ENCODE measurements at regions not wholly inside any gene's neighbourhood (a gene's known extent, or its start where the extent isn't known, plus 50 kb on each side); places are given as distances from the start of the nearest gene placed in this dataset.

DNA sequence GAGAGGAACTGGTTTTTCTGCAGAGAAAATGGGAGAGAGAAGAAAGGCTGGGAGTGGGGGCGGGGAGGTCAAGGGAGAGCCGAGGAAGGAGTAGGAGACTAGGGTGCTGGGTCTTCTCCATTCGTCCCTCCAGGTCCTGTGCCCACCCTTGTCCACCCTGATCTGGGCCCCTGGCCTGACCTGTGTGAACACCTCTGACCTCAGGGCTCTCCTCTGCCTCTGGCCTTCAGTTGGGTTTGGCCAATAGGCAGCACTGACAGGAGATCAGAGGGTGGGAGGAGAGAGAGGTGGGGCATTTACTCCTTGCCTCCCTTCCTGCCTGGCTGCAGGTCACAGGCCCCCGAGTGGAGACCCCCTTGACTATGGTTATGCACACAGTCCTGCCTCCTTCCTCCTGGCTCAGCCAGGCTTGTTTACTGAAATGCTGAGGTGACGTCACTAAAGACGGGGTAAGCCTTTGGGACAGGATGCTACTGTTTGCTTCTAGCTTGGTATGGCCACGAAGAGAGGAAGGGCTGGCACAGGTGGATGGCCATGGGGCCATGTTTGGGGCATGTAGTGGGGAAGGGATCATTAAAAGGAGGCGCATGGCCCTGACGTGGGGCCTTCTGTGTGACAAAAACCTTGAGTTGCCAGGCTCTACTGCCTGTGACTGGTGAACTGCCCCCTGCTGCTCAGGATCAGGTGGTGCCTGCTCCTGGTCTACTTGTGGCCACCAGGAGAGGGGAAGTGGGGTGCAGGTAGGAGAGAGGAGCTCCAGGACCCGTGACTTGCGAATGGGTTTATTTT lies 248.7 kb upstream of the CSF3R start:
- BruUV-seq (replicated peaks), result no TSS peak
- CTCF ChIA-PET, result no interaction called here
- peaks cover 92% of the 10 kb centered on the region for H3K27me3 Mint-ChIP-seq (ENCODE audit: unreplicated experiment)
- no peak overlapping the region for H3K27ac Mint-ChIP-seq (ENCODE audit: unreplicated experiment)
- TF ChIP-seq CTCF (IDR thresholded peaks at IDR 0.05; ENCODE audit: unreplicated experiment), result no peak
- H3K36me3 Mint-ChIP-seq (ENCODE audit: insufficient read depth, unreplicated experiment), result no peaks in the 10 kb centered on the region
- H3K4me1 Mint-ChIP-seq (ENCODE audit: low read depth, unreplicated experiment), result no peaks in the 10 kb centered on the region
- no peak overlapping the region for H3K4me3 Mint-ChIP-seq (ENCODE audit: low read depth, unreplicated experiment)
- no peak for DNase-seq
- intact Hi-C loops (cut with micrococcal nuclease; ENCODE audit: unreplicated experiment), result no loop called here
- no peaks in the 10 kb centered on the region for H3K9me3 Mint-ChIP-seq (ENCODE audit: low read depth, unreplicated experiment)

DNA sequence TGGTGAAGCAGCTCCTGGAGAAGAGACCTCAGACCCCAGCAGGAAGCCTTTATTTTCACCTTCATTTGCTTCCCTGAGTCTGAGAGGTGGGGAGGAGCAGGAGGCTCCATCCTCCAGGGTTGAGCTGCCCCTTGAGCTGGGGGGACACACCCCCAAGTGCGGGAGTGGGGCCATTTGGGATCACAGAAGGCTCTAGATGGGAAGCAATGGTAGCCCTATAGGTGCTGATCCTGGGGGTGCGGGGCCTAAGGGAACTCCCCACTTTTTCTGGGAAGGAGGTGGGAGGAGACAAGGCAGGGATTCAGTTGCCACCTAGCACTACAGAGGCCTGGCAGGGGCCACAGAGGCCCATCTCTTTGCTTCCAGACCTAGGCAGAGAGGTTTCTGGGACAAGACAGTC lies 247.9 kb upstream of the CSF3R start:
- no peaks in the 10 kb centered on the region for H3K9me3 Mint-ChIP-seq (ENCODE audit: low read depth, unreplicated experiment)
- no peak overlapping the region for H3K4me3 Mint-ChIP-seq (ENCODE audit: low read depth, unreplicated experiment)
- no peaks in the 10 kb centered on the region for H3K36me3 Mint-ChIP-seq (ENCODE audit: insufficient read depth, unreplicated experiment)
- peaks cover 84% of the 10 kb centered on the region for H3K27me3 Mint-ChIP-seq (ENCODE audit: unreplicated experiment)
- TF ChIP-seq CTCF (IDR thresholded peaks at IDR 0.05; ENCODE audit: unreplicated experiment), result no peak
- intact Hi-C loops (cut with micrococcal nuclease; ENCODE audit: unreplicated experiment), result no loop called here
- no peaks in the 10 kb centered on the region for H3K4me1 Mint-ChIP-seq (ENCODE audit: low read depth, unreplicated experiment)
- no peak for DNase-seq
- H3K27ac Mint-ChIP-seq (ENCODE audit: unreplicated experiment), result no peak overlapping the region
- CTCF ChIA-PET, result no interaction called here
- no TSS peak for BruUV-seq (replicated peaks)

DNA sequence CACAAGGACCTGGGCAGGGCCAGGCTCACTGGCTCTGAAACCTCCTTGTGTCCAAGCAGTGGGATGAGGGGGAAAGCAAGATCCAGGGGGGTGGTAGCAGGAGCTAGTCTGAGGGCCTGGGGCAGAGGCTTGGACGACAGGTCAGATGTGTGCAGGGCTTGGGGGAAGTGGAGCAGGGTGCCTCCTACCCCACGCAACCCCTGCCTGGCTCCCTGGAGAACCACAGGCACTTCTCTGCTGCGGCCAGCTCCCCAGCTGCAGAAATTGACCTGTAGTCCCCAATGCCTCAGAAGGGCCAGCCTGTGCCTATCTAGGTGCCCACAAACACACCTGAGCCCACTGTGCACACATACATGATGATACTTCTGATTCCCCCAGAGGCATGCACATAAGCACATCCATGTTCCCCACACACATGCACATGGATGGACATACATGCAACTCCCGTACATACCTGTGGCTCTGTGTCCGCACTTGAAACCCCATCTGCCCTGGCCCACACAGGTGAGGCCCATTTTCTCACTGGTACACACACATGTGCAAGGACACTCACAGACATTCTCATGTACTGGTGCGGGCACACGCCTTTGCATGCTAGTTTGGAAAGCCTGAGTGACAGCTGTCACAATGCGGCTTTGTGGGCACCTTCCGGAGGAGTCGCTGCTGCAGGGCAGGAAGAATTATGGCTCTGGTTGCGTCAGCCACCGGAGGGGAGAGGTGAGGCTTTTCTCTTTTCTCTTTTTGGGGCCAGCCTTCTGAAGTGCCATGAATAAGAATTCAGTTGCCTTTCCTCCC lies 247.2 kb upstream of the CSF3R start:
- no peaks in the 10 kb centered on the region for H3K4me1 Mint-ChIP-seq (ENCODE audit: low read depth, unreplicated experiment)
- H3K27me3 Mint-ChIP-seq (ENCODE audit: unreplicated experiment), result peaks cover 77% of the 10 kb centered on the region
- CTCF ChIA-PET, result interaction anchor here (0.7 kb wide), 1 partner anchor 220 kb away, joined by 3 read pairs; no protein-coding TSS in a partner anchor
- H3K36me3 Mint-ChIP-seq (ENCODE audit: insufficient read depth, unreplicated experiment), result no peaks in the 10 kb centered on the region
- no peak for DNase-seq
- no peak overlapping the region for H3K4me3 Mint-ChIP-seq (ENCODE audit: low read depth, unreplicated experiment)
- intact Hi-C loops (cut with micrococcal nuclease; ENCODE audit: unreplicated experiment), result no loop called here
- no TSS peak for BruUV-seq (replicated peaks)
- no peak for TF ChIP-seq CTCF (IDR thresholded peaks at IDR 0.05; ENCODE audit: unreplicated experiment)
- H3K27ac Mint-ChIP-seq (ENCODE audit: unreplicated experiment), result no peak overlapping the region
- no peaks in the 10 kb centered on the region for H3K9me3 Mint-ChIP-seq (ENCODE audit: low read depth, unreplicated experiment)

GRCh38 chr1:36729289-36729688 lies 246.6 kb upstream of the CSF3R start:
- Mint-ChIP-seq H3K9me3 (ENCODE audit: low read depth, unreplicated experiment) (no peaks in the 10 kb centered on the region), H3K36me3 (ENCODE audit: insufficient read depth, unreplicated experiment) (no peaks in the 10 kb centered on the region), H3K4me1 (ENCODE audit: low read depth, unreplicated experiment) (no peaks in the 10 kb centered on the region), H3K4me3 (ENCODE audit: low read depth, unreplicated experiment) (no peak overlapping the region), H3K27ac (ENCODE audit: unreplicated experiment) (no peak overlapping the region), H3K27me3 (ENCODE audit: unreplicated experiment) (peaks cover 71% of the 10 kb centered on the region)
- CTCF ChIA-PET, result interaction anchor here (0.7 kb wide), 1 partner anchor 219 kb away, joined by 3 read pairs; no protein-coding TSS in a partner anchor
- TF ChIP-seq CTCF (IDR thresholded peaks at IDR 0.05; ENCODE audit: unreplicated experiment), result no peak
- intact Hi-C loops (cut with micrococcal nuclease; ENCODE audit: unreplicated experiment), result no loop called here
- BruUV-seq (replicated peaks), result no TSS peak
- no peak for DNase-seq

Data from Calu3 (cell line).